HEK293 (cell line): ENCODE measurements at regions not wholly inside any gene's neighbourhood (a gene's known extent, or its start where the extent isn't known, plus 50 kb on each side); places are given as distances from the start of the nearest gene placed in this dataset.

ENCODE experiments used
- YY1 ChIP-seq: fragments of 450-650 bp; formaldehyde crosslinking; IDR thresholded peaks from 2 replicates; pipeline ENCODE4 v1.5.1; 2018; ENCODE audit warnings: missing biosample characterization, missing genetic modification characterization
- ZNF366 ChIP-seq: fragments of 450-650 bp; formaldehyde crosslinking; conservative IDR thresholded peaks from 2 replicates; pipeline ENCODE4 v1.5.1; 2016; ENCODE audit warnings: missing biosample characterization, missing genetic modification characterization
- ZNF513 ChIP-seq: fragments of 450-650 bp; IDR thresholded peaks from 2 replicates; pipeline ENCODE4 v1.5.1; 2018; ENCODE audit warnings: missing biosample characterization, missing genetic modification characterization
- TF ChIP-seq, protein P1 (sequence below): fragments of 450-650 bp; formaldehyde crosslinking; IDR thresholded peaks from 2 replicates; pipeline ENCODE4 v1.5.1; 2016; ENCODE audit warnings: missing biosample characterization, missing genetic modification characterization

- TF ChIP-seq ZNF513: no peak
- TF ChIP-seq, protein P1, sequence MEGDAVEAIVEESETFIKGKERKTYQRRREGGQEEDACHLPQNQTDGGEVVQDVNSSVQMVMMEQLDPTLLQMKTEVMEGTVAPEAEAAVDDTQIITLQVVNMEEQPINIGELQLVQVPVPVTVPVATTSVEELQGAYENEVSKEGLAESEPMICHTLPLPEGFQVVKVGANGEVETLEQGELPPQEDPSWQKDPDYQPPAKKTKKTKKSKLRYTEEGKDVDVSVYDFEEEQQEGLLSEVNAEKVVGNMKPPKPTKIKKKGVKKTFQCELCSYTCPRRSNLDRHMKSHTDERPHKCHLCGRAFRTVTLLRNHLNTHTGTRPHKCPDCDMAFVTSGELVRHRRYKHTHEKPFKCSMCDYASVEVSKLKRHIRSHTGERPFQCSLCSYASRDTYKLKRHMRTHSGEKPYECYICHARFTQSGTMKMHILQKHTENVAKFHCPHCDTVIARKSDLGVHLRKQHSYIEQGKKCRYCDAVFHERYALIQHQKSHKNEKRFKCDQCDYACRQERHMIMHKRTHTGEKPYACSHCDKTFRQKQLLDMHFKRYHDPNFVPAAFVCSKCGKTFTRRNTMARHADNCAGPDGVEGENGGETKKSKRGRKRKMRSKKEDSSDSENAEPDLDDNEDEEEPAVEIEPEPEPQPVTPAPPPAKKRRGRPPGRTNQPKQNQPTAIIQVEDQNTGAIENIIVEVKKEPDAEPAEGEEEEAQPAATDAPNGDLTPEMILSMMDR: no peak
- no peak for TF ChIP-seq ZNF366 (tag by site-specific recombination)
- no peak for TF ChIP-seq YY1 (tag by site-specific recombination)
Measured at GRCh38 chr1:113282008-113282892, 108.1 kb upstream of the MAGI3 start.
